ENCODE measurements at regions not wholly inside any gene's neighbourhood (a gene's known extent, or its start where the extent isn't known, plus 50 kb on each side); places are given as distances from the start of the nearest gene placed in this dataset.
"Not testable (repeated sequence)": the region's sequence is repeated elsewhere in the genome, so short reads cannot be mapped to it uniquely, and the experiment has no call there.

DNA sequence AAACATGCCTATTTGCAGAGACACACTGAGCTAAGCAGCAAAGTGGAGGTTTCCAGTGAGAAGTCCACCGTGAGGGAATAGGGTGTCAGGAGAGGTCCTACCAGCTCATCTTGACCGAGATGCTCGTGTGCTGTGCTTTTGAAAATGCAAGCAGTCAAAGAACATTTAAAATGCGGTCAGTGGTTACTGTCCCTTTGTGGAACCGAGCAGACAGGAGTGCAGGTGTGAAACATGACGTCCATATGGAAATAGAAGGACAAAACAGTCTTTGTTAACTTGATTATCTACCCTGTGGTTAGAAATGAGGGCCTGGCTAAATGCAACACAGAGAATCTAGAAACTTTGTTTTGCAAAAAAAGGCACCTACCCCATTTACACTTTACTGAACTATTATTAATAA, 473.3 kb downstream of the SPATA31A6 start:
- TF ChIP-seq, protein P1, sequence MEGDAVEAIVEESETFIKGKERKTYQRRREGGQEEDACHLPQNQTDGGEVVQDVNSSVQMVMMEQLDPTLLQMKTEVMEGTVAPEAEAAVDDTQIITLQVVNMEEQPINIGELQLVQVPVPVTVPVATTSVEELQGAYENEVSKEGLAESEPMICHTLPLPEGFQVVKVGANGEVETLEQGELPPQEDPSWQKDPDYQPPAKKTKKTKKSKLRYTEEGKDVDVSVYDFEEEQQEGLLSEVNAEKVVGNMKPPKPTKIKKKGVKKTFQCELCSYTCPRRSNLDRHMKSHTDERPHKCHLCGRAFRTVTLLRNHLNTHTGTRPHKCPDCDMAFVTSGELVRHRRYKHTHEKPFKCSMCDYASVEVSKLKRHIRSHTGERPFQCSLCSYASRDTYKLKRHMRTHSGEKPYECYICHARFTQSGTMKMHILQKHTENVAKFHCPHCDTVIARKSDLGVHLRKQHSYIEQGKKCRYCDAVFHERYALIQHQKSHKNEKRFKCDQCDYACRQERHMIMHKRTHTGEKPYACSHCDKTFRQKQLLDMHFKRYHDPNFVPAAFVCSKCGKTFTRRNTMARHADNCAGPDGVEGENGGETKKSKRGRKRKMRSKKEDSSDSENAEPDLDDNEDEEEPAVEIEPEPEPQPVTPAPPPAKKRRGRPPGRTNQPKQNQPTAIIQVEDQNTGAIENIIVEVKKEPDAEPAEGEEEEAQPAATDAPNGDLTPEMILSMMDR (IDR thresholded peaks at IDR 0.05): not testable (repeated sequence)
- TF ChIP-seq POLR2A, POLR2AphosphoS5 (IDR thresholded peaks at IDR 0.05): not testable (repeated sequence)
